ENCODE measurements at regions not wholly inside any gene's neighbourhood (a gene's known extent, or its start where the extent isn't known, plus 50 kb on each side); places are given as distances from the start of the nearest gene placed in this dataset.

DNA sequence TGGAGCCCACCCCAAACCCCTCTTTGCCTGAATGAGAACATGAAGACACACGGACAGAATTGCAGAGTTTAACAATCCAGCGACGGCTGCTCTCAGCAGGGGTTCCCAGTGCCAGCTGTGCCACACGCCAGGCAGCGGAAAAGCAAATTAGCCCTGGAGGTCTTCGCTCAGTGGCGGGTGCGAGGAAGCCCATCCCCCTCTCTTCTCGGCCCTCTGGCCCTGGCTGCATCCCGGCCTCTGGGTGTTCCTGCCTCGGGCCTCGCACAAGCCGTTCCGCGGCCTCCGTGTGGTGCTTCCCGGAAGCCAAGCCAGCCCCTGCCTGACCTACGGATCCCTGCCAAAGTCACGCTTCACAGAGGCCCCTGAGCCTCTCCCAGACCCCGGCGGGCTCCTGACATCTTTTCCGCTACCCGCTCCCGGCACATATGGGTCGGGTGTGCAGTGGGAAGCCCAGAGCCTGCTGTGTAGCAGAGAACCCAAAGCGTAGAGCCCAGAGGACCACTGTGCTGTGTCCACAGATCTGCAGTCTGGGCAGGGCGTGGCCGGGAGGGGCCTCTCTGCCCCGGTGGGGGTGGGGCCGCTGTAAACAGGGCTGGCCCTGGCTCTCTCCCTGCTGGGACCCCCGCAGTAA lies 70.7 kb upstream of the GALNT9 start:
- no peak for TF ChIP-seq POLR2A (IDR thresholded peaks at IDR 0.05; ENCODE audit: low read depth)
- TF ChIP-seq CTCF (IDR thresholded peaks at IDR 0.05), result no peak
- no peak for TF ChIP-seq POLR2AphosphoS5 (IDR thresholded peaks at IDR 0.05)

All from esophagus muscularis mucosa (tissue), 3 donors.